Liver (tissue), 8 donors: ENCODE measurements at regions not wholly inside any gene's neighbourhood (a gene's known extent, or its start where the extent isn't known, plus 50 kb on each side); places are given as distances from the start of the nearest gene placed in this dataset.

Experiments used
- DNase-seq: peaks from one replicate; pipeline ENCODE4 v3.0.0-alpha.2; 2017; ENCODE audit warnings: low spot score
- H3K27ac ChIP-seq, 2 donors: one replicate each; pipeline ENCODE4 v1.7.0; 2013; ENCODE audit warnings: inconsistent platforms in 2 of 2, low read length in 2 of 2, control low read depth in 1 of 2, low read depth in 1 of 2, mild to moderate bottlenecking in 1 of 2
- H3K27me3 ChIP-seq, 4 donors: one replicate each; pipeline versions ENCODE4 v1.6.1 to v1.7.0; 2013; ENCODE audit warnings: low read length in 3 of 4, inconsistent platforms in 1 of 4, mild to moderate bottlenecking in 1 of 4, moderate library complexity in 1 of 4; ENCODE audit not compliant: control insufficient read depth in 4 of 4, insufficient read depth in 4 of 4
- H3K36me3 ChIP-seq, 4 donors: one replicate each; pipeline versions ENCODE4 v1.6.1 to v1.7.0; 2013; ENCODE audit warnings: low read length in 3 of 4, mild to moderate bottlenecking in 3 of 4, low read depth in 1 of 4, moderate library complexity in 1 of 4; ENCODE audit not compliant: control insufficient read depth in 4 of 4, insufficient read depth in 3 of 4
- H3K4me1 ChIP-seq, 4 donors: one replicate each; pipeline versions ENCODE4 v1.6.1 to v1.7.0; 2013; ENCODE audit warnings: low read length in 3 of 4, mild to moderate bottlenecking in 3 of 4, moderate library complexity in 1 of 4; ENCODE audit not compliant: control insufficient read depth in 4 of 4, insufficient read depth in 4 of 4
- H3K4me3 ChIP-seq, 3 donors: one replicate each; pipeline versions ENCODE4 v1.6.1 to v1.7.0; 2013; ENCODE audit warnings: low read length in 3 of 3, control low read depth in 1 of 3, low read depth in 1 of 3, mild to moderate bottlenecking in 1 of 3
- H3K9ac ChIP-seq, 2 donors: one replicate each; pipeline ENCODE4 v1.7.0; 2013; ENCODE audit warnings: low read length in 2 of 2, mild to moderate bottlenecking in 2 of 2, moderate library complexity in 2 of 2, control low read depth in 1 of 2, low read depth in 1 of 2
- H3K9me3 ChIP-seq, 4 donors: one replicate each; pipeline versions ENCODE4 v1.6.1 to v1.7.0; 2013; ENCODE audit warnings: low read length in 3 of 4; ENCODE audit not compliant: control insufficient read depth in 4 of 4
- EGR1 ChIP-seq, 2 donors: IDR thresholded peaks; 2 replicates each; pipeline ENCODE4 v1.6.1; 2016 to 2018; ENCODE audit warnings: antibody characterized with exemption in 2 of 2, low read depth in 2 of 2
- FOXA1 ChIP-seq: IDR thresholded peaks from 2 replicates; pipeline ENCODE4 v1.6.1; 2016; ENCODE audit warnings: antibody characterized with exemption
- FOXA2 ChIP-seq: IDR thresholded peaks from 2 replicates; pipeline ENCODE4 v1.6.1; 2016; ENCODE audit warnings: antibody characterized with exemption
- GABPA ChIP-seq, 2 donors: IDR thresholded peaks in 1 of 2; conservative IDR thresholded peaks in 1 of 2; 2 replicates each; pipeline ENCODE4 v1.6.1; 2016; ENCODE audit warnings: antibody characterized with exemption in 2 of 2, mild to moderate bottlenecking in 1 of 2, moderate library complexity in 1 of 2
- HNF4A ChIP-seq, 2 donors: conservative IDR thresholded peaks; 2 replicates each; pipeline ENCODE4 v1.6.1; 2016; ENCODE audit warnings: antibody characterized with exemption in 2 of 2, mild to moderate bottlenecking in 2 of 2
- HNF4G ChIP-seq: IDR thresholded peaks from 2 replicates; pipeline ENCODE4 v1.6.1; 2016; ENCODE audit warnings: antibody characterized with exemption
- JUND ChIP-seq, 2 donors: IDR thresholded peaks; 2 replicates each; pipeline ENCODE4 v1.6.1; 2016; ENCODE audit warnings: antibody characterized with exemption in 2 of 2
- NR2F2 ChIP-seq: IDR thresholded peaks from 2 replicates; pipeline ENCODE4 v1.6.1; 2016; ENCODE audit warnings: antibody characterized with exemption
- RAD21 ChIP-seq, 2 donors: IDR thresholded peaks; 2 replicates each; pipeline ENCODE4 v1.6.1; 2016; ENCODE audit warnings: antibody characterized with exemption in 2 of 2, mild to moderate bottlenecking in 2 of 2
- RXRA ChIP-seq, 2 donors: IDR thresholded peaks; 2 replicates each; pipeline ENCODE4 v1.6.1; 2017 to 2018; ENCODE audit warnings: antibody characterized with exemption in 2 of 2, mild to moderate bottlenecking in 1 of 2
- SP1 ChIP-seq: IDR thresholded peaks from 2 replicates; pipeline ENCODE4 v1.6.1; 2018; ENCODE audit warnings: antibody characterized with exemption, mild to moderate bottlenecking
- TAF1 ChIP-seq: conservative IDR thresholded peaks from 2 replicates; pipeline ENCODE4 v1.6.1; 2016; ENCODE audit warnings: antibody characterized with exemption, mild to moderate bottlenecking
- YY1 ChIP-seq: IDR thresholded peaks from 2 replicates; pipeline ENCODE4 v1.6.1; 2016; ENCODE audit warnings: antibody characterized with exemption, mild to moderate bottlenecking
- WGBS: extraction: QIAGEN DNeasy Blood & Tissue Kit; methylation state at CpG from one replicate; pipeline ENCODE4 v1.1.7; 2013; 5-methylcytosine and 5-hydroxymethylcytosine counted together
- TF ChIP-seq, protein P1 (sequence below): IDR thresholded peaks from 2 replicates; pipeline ENCODE4 v1.6.1; 2016; ENCODE audit warnings: antibody characterized with exemption
- TF ChIP-seq, protein P2 (sequence below): IDR thresholded peaks from 2 replicates; pipeline ENCODE4 v1.6.1; 2016; ENCODE audit warnings: antibody characterized with exemption
- TF ChIP-seq, protein P3 (sequence below): fragments of 150-350 bp; IDR thresholded peaks from 2 replicates; pipeline ENCODE4 v1.5.1; 2017; ENCODE audit warnings: improper control_type of control experiment, low read depth, low read length; ENCODE audit not compliant: missing input control
- TF ChIP-seq, protein P4 (sequence below): IDR thresholded peaks from 2 replicates; pipeline ENCODE4 v1.6.1; 2016; ENCODE audit warnings: antibody characterized with exemption, mild to moderate bottlenecking
- TF ChIP-seq, protein P5 (sequence below): IDR thresholded peaks from 2 replicates; pipeline ENCODE4 v1.6.1; 2016; ENCODE audit warnings: antibody characterized with exemption
- donor health status: healthy.
- donor health status: healthy.
- donor health status: healthy.
- donor health status: healthy.
- donor health status: healthy.

DNA sequence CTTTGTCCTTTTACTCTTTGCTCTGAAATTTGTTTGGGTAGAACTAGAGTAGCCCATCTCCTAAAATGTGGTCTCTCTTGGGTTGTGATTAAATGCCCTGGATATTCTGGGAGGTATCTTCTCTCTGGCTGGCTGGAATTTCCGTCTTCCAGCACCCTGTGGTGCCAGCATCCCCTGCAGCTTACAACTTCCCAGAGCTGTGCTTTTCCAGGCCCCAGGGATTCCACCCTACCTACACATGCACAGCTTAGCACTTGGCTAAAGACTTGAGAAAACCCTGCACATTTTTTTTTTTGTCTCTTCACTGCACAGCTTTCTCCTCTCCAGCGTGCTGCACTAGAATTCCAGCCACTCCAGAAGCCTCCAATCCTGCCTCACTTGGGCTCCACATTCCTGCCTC is 334.7 kb downstream of the IRS2 start:
- H3K4me3 ChIP-seq, result no peak overlapping the region
- no peaks in the 10 kb centered on the region for H3K27me3 ChIP-seq
- WGBS, result 82% methylated on average over 2 of the region's 2 CpGs
- no peak overlapping the region for H3K9ac ChIP-seq
- no peaks in the 10 kb centered on the region for H3K4me1 ChIP-seq
- H3K36me3 ChIP-seq, result no peaks in the 10 kb centered on the region
- no peaks in the 10 kb centered on the region for H3K9me3 ChIP-seq
- no peak for TF ChIP-seq RXRA (IDR thresholded peaks at IDR 0.05)
- TF ChIP-seq RAD21 (IDR thresholded peaks at IDR 0.05), result no peak
- no peak for TF ChIP-seq HNF4A (conservative IDR thresholded peaks at IDR 0.05)
- TF ChIP-seq, protein P1, sequence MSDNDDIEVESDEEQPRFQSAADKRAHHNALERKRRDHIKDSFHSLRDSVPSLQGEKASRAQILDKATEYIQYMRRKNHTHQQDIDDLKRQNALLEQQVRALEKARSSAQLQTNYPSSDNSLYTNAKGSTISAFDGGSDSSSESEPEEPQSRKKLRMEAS, result no peak
- no peak for TF ChIP-seq HNF4G
- TF ChIP-seq JUND (IDR thresholded peaks at IDR 0.05), result no peak
- no peak for TF ChIP-seq FOXA2
- no peak for TF ChIP-seq NR2F2
- TF ChIP-seq, protein P2, sequence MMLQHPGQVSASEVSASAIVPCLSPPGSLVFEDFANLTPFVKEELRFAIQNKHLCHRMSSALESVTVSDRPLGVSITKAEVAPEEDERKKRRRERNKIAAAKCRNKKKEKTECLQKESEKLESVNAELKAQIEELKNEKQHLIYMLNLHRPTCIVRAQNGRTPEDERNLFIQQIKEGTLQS, result no peak
- no peak overlapping the region for H3K27ac ChIP-seq
- no peak for DNase-seq

DNA sequence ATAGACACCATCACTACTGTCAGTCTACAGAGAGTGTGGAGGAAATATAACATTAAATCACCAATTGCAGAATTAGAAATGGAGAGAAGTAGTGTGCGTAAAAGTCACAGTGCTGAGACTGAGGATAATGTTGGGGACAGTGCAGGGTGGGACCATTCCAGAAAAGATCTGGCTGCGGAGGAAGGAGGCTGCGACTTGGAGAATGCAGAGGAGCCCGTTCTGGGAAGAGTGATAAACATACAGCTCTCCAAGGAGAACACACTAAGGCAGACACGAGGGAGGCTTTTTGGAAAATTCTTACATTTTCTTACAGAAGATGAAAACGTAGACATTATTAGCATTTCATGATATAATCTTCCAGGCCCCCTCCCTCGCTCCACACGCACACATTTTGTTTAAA is 337.8 kb downstream of the IRS2 start:
- WGBS, result 94% methylated on average over 8 of the region's 8 CpGs
- H3K27me3 ChIP-seq, result no peaks in the 10 kb centered on the region

More for the DNA sequence above, 337.8 kb downstream of the IRS2 start:
- Histone ChIP-seq H3K9ac (no peak overlapping the region), H3K27ac (no peak overlapping the region), H3K4me1 (no peaks in the 10 kb centered on the region), H3K9me3 (no peaks in the 10 kb centered on the region), H3K36me3 (no peaks in the 10 kb centered on the region), H3K4me3 (no peak overlapping the region)
- DNase-seq, result no peak
- TF ChIP-seq NR2F2 (no peak), HNF4G (no peak), EGR1 (IDR thresholded peaks at IDR 0.05; ENCODE audit: low read depth in 2 of 2) (no peak), JUND (IDR thresholded peaks at IDR 0.05) (no peak), TAF1 (no peak), RAD21 (IDR thresholded peaks at IDR 0.05) (no peak), FOXA2 (no peak), HNF4A (conservative IDR thresholded peaks at IDR 0.05) (no peak), YY1 (no peak), SP1 (no peak), FOXA1 (no peak), RXRA (IDR thresholded peaks at IDR 0.05) (no peak), GABPA (IDR thresholded peaks at IDR 0.05 in 1 of 2, conservative IDR thresholded peaks at IDR 0.05 in 1 of 2) (no peak)
- TF ChIP-seq, protein P3, sequence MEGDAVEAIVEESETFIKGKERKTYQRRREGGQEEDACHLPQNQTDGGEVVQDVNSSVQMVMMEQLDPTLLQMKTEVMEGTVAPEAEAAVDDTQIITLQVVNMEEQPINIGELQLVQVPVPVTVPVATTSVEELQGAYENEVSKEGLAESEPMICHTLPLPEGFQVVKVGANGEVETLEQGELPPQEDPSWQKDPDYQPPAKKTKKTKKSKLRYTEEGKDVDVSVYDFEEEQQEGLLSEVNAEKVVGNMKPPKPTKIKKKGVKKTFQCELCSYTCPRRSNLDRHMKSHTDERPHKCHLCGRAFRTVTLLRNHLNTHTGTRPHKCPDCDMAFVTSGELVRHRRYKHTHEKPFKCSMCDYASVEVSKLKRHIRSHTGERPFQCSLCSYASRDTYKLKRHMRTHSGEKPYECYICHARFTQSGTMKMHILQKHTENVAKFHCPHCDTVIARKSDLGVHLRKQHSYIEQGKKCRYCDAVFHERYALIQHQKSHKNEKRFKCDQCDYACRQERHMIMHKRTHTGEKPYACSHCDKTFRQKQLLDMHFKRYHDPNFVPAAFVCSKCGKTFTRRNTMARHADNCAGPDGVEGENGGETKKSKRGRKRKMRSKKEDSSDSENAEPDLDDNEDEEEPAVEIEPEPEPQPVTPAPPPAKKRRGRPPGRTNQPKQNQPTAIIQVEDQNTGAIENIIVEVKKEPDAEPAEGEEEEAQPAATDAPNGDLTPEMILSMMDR, result no peak
- TF ChIP-seq, protein P1, result no peak
- TF ChIP-seq, protein P4, sequence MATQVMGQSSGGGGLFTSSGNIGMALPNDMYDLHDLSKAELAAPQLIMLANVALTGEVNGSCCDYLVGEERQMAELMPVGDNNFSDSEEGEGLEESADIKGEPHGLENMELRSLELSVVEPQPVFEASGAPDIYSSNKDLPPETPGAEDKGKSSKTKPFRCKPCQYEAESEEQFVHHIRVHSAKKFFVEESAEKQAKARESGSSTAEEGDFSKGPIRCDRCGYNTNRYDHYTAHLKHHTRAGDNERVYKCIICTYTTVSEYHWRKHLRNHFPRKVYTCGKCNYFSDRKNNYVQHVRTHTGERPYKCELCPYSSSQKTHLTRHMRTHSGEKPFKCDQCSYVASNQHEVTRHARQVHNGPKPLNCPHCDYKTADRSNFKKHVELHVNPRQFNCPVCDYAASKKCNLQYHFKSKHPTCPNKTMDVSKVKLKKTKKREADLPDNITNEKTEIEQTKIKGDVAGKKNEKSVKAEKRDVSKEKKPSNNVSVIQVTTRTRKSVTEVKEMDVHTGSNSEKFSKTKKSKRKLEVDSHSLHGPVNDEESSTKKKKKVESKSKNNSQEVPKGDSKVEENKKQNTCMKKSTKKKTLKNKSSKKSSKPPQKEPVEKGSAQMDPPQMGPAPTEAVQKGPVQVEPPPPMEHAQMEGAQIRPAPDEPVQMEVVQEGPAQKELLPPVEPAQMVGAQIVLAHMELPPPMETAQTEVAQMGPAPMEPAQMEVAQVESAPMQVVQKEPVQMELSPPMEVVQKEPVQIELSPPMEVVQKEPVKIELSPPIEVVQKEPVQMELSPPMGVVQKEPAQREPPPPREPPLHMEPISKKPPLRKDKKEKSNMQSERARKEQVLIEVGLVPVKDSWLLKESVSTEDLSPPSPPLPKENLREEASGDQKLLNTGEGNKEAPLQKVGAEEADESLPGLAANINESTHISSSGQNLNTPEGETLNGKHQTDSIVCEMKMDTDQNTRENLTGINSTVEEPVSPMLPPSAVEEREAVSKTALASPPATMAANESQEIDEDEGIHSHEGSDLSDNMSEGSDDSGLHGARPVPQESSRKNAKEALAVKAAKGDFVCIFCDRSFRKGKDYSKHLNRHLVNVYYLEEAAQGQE, result no peak
- TF ChIP-seq, protein P2, result no peak
- TF ChIP-seq, protein P5, sequence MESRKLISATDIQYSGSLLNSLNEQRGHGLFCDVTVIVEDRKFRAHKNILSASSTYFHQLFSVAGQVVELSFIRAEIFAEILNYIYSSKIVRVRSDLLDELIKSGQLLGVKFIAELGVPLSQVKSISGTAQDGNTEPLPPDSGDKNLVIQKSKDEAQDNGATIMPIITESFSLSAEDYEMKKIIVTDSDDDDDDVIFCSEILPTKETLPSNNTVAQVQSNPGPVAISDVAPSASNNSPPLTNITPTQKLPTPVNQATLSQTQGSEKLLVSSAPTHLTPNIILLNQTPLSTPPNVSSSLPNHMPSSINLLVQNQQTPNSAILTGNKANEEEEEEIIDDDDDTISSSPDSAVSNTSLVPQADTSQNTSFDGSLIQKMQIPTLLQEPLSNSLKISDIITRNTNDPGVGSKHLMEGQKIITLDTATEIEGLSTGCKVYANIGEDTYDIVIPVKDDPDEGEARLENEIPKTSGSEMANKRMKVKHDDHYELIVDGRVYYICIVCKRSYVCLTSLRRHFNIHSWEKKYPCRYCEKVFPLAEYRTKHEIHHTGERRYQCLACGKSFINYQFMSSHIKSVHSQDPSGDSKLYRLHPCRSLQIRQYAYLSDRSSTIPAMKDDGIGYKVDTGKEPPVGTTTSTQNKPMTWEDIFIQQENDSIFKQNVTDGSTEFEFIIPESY, result no peak
